ENCODE measurements at regions not wholly inside any gene's neighbourhood (a gene's known extent, or its start where the extent isn't known, plus 50 kb on each side); places are given as distances from the start of the nearest gene placed in this dataset.
A peak's percentile ranks its signal among the peaks of the same experiment; 100 is the strongest.

- TF ChIP-seq, protein P1, sequence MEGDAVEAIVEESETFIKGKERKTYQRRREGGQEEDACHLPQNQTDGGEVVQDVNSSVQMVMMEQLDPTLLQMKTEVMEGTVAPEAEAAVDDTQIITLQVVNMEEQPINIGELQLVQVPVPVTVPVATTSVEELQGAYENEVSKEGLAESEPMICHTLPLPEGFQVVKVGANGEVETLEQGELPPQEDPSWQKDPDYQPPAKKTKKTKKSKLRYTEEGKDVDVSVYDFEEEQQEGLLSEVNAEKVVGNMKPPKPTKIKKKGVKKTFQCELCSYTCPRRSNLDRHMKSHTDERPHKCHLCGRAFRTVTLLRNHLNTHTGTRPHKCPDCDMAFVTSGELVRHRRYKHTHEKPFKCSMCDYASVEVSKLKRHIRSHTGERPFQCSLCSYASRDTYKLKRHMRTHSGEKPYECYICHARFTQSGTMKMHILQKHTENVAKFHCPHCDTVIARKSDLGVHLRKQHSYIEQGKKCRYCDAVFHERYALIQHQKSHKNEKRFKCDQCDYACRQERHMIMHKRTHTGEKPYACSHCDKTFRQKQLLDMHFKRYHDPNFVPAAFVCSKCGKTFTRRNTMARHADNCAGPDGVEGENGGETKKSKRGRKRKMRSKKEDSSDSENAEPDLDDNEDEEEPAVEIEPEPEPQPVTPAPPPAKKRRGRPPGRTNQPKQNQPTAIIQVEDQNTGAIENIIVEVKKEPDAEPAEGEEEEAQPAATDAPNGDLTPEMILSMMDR (IDR thresholded peaks at IDR 0.05) = no peak
- CTCF ChIA-PET = interaction anchor here (0.6 to 4.6 kb wide), 23 partner anchors 8 to 555 kb away, joined by 3 to 44 read pairs (median 4); no protein-coding TSS in a partner anchor
- H3K4me1 Mint-ChIP-seq (ENCODE audit: low read depth) = peaks cover 4% of the 10 kb centered on the region
- intact Hi-C loops (cut with micrococcal nuclease) = no loop called here
- no peak overlapping the region for H3K4me3 Mint-ChIP-seq
- no peaks in the 10 kb centered on the region for H3K9me3 Mint-ChIP-seq
- no peak for DNase-seq
- ATAC-seq = no peak
- no peaks in the 10 kb centered on the region for H3K36me3 Mint-ChIP-seq (ENCODE audit: low read depth)
- POLR2A ChIA-PET = no interaction called here
- no peak overlapping the region for H3K27ac Mint-ChIP-seq
- peaks cover 5% of the 10 kb centered on the region for H3K27me3 Mint-ChIP-seq
These were observed 144.8 kb downstream of the SUCLG1 start for GRCh38 chr2:84314250-84314649.

GRCh38 chr2:84309281-84309680 is 149.8 kb downstream of the SUCLG1 start:
- ChIA-PET CTCF (interaction anchor here (1.2 kb wide), 1 partner anchor 286 kb away, joined by 4 read pairs; no protein-coding TSS in a partner anchor), POLR2A (no interaction called here)
- TF ChIP-seq, protein P1 (IDR thresholded peaks at IDR 0.05) = no peak
- Mint-ChIP-seq H3K27me3 (peaks cover 4% of the 10 kb centered on the region), H3K36me3 (ENCODE audit: low read depth) (no peaks in the 10 kb centered on the region), H3K4me3 (no peak overlapping the region), H3K27ac (no peak overlapping the region), H3K9me3 (peaks cover 13% of the 10 kb centered on the region), H3K4me1 (ENCODE audit: low read depth) (no peaks in the 10 kb centered on the region)
- DNase-seq (no peak), ATAC-seq (no peak)
- intact Hi-C loops (cut with micrococcal nuclease) = no loop called here

- intact Hi-C loops (cut with micrococcal nuclease) = no loop called here
- H3K4me1 Mint-ChIP-seq (ENCODE audit: low read depth) = no peaks in the 10 kb centered on the region
- ChIA-PET POLR2A (no interaction called here), CTCF (interaction anchor here (1.4 kb wide), 1 partner anchor 8 kb away, joined by 5 read pairs; no protein-coding TSS in a partner anchor)
- no peak overlapping the region for H3K4me3 Mint-ChIP-seq
- no peak overlapping the region for H3K27ac Mint-ChIP-seq
- peaks cover 13% of the 10 kb centered on the region for H3K9me3 Mint-ChIP-seq
- ATAC-seq = no peak
- DNase-seq = no peak
- TF ChIP-seq, protein P1 (IDR thresholded peaks at IDR 0.05) = no peak
- H3K27me3 Mint-ChIP-seq = peaks cover 5% of the 10 kb centered on the region
- no peaks in the 10 kb centered on the region for H3K36me3 Mint-ChIP-seq (ENCODE audit: low read depth)
These were observed 152.7 kb downstream of the SUCLG1 start for GRCh38 chr2:84306361-84306760.

- TF ChIP-seq, protein P1 (IDR thresholded peaks at IDR 0.05) = peak; percentile 67
- H3K4me3 Mint-ChIP-seq = no peak overlapping the region
- CTCF ChIA-PET = interaction anchor here (0.7 to 3.3 kb wide), 9 partner anchors 10 to 280 kb away, joined by 3 to 39 read pairs (median 4); no protein-coding TSS in a partner anchor
- POLR2A ChIA-PET = no interaction called here
- intact Hi-C loops (cut with micrococcal nuclease) = loop anchor here (5.0 kb wide), 1 partner anchor 280 kb away; no protein-coding TSS in a partner anchor
- no peaks in the 10 kb centered on the region for H3K36me3 Mint-ChIP-seq (ENCODE audit: low read depth)
- peak; percentile 64 for ATAC-seq
- no peak overlapping the region for H3K27ac Mint-ChIP-seq
- peaks cover 8% of the 10 kb centered on the region for H3K27me3 Mint-ChIP-seq
- peaks cover 13% of the 10 kb centered on the region for H3K9me3 Mint-ChIP-seq
- H3K4me1 Mint-ChIP-seq (ENCODE audit: low read depth) = no peaks in the 10 kb centered on the region
- DNase-seq = peak; percentile 54
These were observed 156.3 kb downstream of the SUCLG1 start for GRCh38 chr2:84302513-84303412.

- Mint-ChIP-seq H3K4me3 (no peak overlapping the region), H3K4me1 (ENCODE audit: low read depth) (no peaks in the 10 kb centered on the region), H3K9me3 (peaks cover 12% of the 10 kb centered on the region), H3K27me3 (peaks cover 4% of the 10 kb centered on the region), H3K36me3 (ENCODE audit: low read depth) (no peaks in the 10 kb centered on the region), H3K27ac (no peak overlapping the region)
- CTCF ChIA-PET = no interaction called here
- ATAC-seq = no peak
- POLR2A ChIA-PET = no interaction called here
- intact Hi-C loops (cut with micrococcal nuclease) = loop anchor here (5.0 kb wide), 1 partner anchor 279 kb away; no protein-coding TSS in a partner anchor
- DNase-seq = no peak
- TF ChIP-seq, protein P1 (IDR thresholded peaks at IDR 0.05) = no peak
These were observed 157.4 kb downstream of the SUCLG1 start for GRCh38 chr2:84301717-84302116.

Measured in activated CD8-positive, alpha-beta T cell treated with anti-CD3 and anti-CD28 coated beads for 36 hours (primary cell).